Suppressor macrophage treated with lipopolysaccharide for 1 hour (primary cell): ENCODE measurements at regions not wholly inside any gene's neighbourhood (a gene's known extent, or its start where the extent isn't known, plus 50 kb on each side); places are given as distances from the start of the nearest gene placed in this dataset.

Experiments
- DNase-seq, 3 donors: peaks; one replicate each; pipeline ENCODE4 v3.0.0-alpha.2; 2020 to 2022

DNA sequence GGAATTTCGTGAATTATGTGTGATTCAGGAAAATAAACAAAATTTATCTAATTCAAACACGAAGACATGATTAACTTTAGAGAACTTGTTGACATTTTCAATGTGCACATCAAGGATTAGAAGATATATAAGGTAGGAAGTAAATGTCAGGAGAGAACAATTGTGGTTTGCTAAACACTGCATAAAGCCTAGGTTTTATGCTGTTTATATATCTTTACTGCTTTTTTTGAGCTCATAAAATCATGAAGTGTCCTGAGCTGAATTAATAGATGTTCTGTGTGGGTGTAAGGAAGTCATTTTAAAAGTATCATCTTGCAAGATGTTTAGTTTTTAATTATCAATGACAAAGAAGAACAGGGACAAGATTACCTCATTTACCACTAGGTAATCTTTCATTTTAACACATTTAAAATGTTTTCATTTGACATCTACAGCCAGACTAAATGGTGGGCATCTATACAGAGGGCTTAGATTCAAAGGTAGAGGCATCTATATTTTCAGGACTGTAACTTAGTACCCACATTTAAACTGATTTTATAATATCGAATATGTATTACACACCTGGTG is 382.8 kb downstream of the ADAMTS20 start:
- DNase-seq, result no peak

DNA sequence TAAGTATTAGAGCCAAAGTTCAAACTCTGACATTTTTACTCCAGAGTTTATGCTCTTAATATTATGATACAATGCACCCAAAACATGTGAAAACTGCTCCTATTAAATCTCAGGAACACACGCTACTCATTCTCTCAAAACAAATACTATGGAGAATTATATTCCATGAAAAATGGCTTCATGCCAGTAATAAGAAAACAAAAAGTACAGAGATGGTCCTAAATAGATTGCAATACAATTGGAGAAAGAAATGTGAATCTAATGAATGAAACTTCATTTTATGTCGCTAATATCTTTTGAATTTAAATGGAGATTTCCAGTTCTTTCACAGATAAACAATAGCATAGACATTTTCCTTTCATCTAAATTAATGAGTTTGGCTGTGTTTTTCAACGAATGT is 384.3 kb downstream of the ADAMTS20 start:
- no peak for DNase-seq

DNA sequence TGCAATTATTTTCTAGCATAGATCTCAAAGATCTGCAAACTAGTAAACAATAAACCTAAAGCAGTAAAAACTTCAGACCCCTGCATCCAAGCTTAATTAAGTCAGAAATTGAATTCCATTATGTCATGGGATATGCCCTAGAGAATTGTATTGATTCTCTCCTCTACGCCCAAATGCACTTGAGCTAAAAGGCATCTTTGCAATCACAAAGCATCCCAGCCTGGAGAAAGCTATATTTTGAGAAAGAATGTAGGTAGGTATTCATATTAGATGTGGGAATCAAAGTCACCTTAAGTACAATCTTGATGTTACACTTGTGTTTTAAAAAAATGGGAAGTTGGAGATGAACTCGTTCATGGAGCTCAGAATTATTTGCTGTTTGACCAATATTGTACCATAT is 386.7 kb downstream of the ADAMTS20 start:
- DNase-seq, result no peak

DNA sequence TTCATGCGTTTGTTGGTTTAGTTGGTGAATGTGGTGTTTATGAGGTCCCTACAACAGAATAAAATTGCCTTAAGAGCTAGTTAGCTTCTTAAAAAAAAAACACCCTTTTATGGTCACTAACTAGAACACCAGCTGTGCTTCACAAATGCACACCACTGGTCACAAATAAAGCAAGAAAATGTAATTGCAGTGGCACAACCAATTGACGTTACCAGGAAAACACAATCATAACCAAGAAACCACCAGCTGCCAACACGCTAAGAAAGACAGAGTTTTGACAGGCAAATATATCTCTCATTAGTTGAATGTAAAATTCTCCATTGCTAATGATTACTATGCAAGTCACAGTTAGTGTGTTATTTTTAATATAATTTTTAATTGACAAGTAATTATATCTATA is 389.9 kb downstream of the ADAMTS20 start:
- DNase-seq, result no peak

DNA sequence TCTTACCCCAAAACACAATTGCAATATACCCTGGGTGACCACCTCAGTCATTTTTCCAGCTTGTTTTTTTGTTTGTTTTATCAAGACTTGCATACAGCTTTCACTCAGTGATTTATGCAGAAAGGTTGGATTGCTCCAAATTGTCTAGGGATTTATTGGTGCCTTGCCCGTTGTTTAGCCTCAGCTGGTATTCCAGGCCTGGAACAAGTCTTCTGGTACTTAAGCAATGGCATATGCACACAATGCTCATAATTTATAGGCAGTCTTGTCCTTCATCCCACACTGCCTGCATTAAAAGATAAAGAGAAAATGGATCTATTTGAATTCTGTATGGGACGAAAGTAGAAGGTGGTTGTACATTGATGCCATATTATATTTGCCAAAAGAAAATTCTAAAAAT is 392.5 kb downstream of the ADAMTS20 start:
- DNase-seq, result no peak

DNA sequence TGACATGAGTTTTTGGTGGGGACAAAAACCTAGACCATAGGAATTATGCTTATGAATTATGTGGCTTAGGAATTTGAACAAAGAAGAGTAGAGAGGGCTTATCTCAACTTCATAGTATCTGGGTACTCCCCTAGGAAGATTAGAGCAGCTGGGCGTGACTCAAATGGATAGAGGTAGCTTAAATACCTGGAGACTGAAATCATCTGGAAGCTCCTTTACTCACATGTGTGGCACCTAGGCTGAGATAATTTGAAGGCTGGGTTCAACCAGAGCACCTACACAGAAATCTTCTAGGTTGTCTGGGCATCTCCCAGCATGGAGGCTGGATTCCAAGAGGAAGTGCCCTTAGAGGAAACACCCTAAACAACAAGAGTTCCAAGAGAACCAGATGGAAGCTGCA is 393.9 kb downstream of the ADAMTS20 start:
- DNase-seq, result no peak

DNA sequence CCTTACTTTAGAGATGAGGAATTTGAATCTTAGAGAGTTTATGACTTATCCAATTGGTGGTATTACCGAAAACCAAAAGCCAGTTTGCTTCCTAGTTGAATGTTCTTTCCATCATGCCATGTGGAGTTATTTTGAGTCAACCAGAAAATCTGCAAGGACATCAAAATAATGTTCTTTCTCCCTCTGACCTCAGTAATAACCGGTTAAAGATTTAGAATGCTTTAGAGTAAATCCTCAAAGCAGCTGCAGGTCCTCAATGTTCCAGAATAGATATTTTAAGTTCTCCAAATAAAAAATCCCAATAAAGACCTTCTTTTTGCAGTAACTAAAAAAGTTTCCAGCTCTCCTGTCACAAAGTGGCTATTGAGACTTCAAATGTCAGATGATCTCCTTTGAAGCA is 396.6 kb downstream of the ADAMTS20 start:
- DNase-seq, result no peak

DNA sequence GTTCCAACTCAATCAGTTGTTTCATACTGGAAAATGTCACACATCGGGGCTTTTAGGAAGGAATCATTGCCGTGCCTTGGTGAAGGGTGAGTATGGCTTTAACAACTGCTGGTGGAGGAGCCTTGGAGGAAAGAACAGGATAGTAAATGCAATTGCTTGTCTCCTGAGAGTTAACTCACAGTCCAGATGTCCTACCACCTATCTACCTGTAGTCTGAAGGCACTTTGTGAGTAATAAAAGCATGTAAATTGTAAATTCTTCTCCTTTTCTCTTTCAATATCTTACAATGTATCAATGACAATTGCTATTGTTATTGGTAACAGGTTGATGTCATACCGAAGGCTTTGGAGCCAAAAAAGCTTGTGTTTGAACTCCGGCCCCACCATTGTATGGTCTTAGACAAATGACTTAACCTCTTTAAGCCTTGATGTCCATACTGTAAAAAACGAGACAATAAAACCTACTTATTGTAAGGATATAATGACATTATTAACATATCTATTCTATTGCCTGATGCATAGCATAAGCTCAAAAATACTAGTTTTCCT is 397.4 kb downstream of the ADAMTS20 start:
- no peak for DNase-seq

DNA sequence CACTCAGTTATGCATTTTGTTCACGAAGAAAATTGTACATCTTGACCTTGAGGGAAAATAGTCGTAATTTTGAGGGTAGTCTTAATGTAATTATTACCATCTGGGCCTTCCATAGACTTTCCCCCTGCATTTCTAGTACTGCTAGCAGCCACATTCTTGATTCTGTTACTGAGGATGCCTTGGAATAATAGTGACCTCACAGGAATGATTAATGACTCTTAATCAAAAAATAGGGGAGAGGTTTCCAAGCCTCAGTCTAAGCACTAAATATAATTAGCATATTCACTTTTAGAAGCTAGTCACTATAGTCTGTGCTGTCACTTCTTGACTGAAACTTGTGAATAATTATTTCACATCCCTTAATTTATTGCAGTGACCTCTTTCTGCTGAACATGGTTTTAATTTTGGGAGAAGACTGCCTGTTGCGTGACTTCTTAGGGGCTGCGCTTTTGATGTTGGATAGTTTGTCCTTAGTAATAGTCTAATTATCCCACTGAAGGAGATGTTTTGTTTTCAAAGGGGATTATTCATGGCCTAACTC is 400.5 kb downstream of the ADAMTS20 start:
- no peak for DNase-seq

DNA sequence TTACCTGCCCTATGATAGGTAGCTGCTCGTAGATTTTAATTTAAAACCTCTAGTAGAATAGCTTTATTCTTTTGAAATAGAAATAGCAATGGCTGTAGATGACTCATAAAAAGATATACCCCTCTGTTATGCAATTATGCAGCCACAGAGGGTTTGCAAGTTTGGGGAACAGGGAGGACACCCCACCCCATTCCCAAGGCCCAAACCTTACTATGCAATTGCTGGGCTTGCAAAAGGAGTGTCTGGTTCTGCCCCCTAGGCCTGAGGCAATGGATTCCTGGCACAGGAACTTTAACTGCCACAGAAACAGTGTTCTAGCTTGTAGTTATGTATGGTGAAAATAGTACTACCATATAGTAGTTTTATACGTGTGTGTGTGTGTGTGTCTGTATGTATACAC is 403.3 kb downstream of the ADAMTS20 start:
- no peak for DNase-seq

DNA sequence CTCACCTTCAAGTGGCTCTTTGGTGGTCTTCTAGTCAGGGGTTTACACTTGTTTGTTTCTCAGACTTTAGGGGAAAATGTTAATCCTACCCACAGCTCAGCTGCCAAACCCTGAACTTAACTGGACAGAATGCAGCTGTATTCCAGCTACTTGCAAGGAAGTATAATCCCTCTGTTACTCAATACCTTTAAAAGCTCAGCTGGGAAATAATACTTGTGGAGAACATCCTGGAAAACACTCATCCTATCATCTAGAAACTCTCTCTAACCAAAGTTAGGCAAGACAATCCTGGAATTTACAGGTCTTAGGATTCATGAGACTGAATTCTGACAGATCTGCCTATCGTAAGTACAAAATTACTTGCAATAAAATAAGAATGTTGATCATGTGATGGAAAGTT is 404.1 kb downstream of the ADAMTS20 start:
- no peak for DNase-seq

DNA sequence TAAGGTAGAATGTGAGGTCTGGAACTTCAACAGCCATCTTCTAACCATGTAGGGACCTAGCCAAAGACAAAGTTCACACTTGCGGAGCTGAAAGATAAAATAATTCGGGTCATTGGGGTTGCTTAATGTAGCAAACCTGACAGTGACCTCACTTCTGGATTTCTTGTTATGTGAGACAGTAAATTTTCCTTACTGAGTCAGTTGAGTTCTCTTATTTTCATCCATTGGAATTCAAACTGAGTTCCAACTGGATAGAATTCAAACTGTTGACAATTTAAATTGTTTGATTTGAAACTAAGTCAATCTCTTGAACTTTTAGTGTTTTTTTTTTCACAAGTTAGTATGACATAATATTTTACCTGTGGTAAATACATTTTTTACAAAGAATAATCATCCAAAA is 406.5 kb downstream of the ADAMTS20 start:
- no peak for DNase-seq

DNA sequence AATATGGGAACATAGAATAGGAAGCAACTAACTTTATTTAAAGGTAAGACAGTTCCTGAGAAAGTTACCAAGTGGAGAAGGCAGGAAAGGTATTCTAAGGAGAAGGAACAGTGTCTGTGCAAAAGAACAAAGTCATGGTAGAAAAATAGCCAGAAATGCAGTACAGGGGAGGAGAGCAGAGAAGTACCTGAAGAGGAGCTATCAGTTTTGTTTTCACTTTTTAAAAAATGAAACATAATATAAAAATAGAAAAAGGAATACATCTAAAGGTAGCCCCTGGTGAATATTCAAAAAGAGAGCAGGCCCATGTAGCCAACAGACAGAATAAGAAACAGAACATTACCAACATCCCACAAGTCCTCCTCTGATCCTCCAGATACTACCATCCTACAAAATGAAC is 408.7 kb downstream of the ADAMTS20 start:
- DNase-seq, result no peak

DNA sequence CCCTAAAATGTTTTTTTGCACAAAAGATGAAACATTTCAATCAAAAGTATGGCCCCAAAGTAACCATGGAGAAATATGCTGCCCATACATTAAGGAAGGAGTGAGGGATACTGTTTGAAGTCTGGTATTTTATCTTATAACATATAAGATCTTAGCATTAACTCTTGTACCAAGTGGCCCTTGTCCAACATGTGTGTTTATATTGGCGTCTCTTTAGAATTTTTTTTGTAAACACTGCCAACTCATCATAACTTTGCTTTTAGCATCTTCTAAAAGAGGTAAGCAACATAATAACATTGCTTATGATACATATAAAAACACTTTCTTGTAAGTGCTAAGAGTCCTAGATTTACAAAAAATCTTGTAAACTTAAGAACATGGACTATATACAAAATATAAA is 419.7 kb downstream of the ADAMTS20 start:
- no peak for DNase-seq

DNA sequence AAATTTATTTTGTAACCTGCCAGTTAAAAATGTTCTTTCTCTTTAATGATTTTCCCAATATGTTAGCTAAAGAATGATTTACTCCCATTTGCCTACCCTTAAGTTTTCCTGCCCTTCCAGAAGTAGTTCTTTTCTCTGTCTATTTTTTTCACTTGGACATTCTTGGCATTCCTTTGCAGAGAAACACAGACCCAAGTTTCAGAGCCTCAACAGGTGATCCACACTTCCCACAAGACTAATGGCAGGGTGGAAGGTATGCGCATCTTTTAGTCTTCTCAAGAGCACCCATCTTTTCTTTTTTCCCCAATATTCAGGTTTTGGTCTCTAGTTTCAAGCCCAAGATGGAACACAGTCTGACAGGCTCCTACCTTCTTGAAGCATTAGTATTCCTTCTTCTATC is 420.7 kb downstream of the ADAMTS20 start:
- no peak for DNase-seq

DNA sequence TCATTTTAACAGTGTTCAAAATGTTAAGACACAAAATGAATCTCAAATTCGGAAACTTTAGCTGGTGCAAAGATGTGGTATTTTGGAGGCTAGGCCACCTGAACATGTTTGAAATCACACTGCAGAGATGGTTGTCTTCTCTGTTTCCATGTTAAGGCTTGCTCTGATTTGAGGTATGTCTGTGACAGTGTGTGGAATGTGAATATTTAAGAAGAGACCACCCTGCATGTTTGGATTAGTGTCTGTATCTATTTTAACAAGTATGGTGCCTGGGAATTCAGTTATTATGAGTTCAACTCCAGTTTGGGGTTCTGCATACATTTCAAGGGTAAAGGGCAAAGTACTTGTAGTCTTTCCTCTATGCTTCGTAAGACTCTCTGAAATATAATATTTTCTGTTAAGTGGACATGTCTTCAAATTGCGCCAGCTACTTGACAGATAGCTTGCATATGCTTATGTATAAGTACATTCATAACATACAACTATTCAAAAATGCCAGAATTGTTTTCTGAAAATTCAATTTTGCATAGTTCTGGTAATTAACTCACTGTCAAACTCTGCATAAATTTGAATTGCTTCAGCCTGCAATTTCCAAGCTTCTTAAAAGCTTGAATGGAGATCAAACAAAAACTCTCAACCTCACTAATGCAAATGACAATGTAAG is 424.0 kb downstream of the ADAMTS20 start:
- no peak for DNase-seq

DNA sequence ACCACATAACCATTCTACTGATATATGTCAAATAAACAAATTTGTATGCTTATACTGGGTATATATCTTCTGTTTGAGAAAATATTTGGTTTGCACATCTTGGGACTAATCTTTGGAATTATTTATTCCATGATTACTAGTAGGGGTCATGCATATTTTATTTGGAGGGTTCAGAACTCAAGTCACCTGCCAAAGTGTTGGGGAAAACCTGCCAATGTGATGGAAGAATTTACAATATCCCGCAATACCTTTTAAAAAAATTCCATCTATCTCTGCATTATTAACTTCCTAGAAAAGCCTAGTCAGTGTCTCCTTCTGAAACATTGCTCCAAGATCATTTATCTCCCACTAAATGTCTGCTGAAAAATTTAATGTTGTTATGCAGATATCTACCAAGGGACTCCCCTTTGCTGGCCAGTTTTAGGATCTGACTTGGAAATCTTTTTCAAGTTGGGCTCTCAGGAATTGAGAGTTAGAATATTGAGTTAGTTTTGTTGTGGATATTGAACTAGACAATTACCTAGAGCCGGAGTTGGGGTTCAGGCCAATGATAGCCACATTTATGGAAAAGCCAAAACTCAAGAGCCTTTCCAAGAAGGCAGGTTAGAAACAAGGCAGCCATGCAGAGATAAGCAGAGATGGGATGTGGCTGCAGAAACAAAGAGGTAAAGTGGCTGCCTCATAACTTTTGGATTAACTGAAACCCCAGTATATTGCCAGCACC is 425.2 kb downstream of the ADAMTS20 start:
- DNase-seq, result no peak

DNA sequence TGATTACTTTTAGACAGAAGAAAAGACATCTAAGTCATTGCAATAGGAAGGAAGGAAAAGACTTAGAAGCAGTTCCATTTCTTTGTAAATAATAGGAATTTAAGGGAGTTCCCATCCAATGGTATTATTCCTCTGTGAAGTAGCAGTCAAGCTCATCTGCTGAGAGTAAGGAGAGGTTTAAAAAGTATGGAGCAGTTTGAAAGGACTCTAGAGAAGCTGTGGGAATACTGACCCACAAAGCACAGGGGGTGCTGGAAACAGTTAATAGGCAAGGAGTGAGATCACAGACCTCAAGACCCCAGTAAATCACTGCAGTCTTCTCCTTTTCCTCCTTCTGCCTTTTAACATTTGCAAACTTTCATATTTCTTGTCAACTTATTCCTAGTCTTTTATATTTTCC is 428.5 kb downstream of the ADAMTS20 start:
- no peak for DNase-seq

DNA sequence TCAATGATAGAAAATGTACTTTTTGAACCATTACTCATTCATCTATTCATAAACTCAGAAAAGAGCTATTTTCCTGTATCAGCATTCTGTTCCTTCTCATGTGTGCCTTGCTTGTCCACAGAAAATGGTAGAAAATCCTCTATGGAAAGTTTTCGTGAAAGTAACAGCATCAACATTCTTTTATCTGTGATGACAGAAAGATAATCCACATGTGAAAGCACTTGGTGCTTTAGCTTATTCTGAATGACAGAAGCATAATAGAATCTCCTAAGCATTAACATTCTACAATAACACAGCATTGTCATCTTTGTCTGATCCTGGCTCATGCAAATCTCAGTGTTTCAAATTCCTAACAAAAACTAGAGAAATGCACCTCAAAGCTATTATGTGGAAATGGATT is 431.9 kb downstream of the ADAMTS20 start:
- DNase-seq, result no peak

DNA sequence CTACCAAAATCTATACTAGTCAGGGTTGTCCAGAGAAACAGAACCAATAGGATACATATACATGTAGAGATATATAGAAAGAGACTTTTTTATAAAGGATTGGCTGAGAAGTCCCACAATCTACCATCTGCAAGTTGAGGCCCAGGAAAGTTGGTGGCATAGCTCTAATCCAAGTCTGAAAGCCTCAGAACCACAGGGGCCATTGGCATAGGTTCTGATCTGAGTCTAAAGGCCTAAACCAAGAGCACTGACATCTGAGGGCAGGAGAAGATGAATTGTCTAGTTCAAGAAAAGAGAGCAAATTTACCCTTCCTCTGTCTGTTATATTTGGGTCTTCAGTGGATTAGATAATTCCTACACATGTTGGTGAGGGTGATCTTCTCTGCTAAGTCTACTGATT is 433.1 kb downstream of the ADAMTS20 start:
- no peak for DNase-seq

DNA sequence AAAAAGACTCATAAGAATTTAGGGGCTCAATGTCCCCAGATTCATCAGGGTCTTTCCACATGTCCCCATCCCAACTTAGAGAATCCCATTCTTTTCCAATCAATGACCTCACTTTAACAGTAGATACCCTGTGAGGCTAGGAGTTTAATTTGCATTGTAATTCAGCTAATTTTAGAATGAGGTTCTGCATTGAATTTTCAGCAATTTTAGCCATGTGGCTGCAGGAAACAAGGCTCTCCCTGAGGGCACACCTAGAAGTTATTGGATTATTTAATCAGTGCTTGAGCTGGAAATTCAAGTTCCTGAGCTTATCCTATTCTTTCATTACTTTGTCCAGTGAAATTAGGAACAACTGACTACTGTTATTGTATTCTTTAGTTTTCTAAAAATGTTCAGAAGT is 433.8 kb downstream of the ADAMTS20 start:
- DNase-seq, result no peak

DNA sequence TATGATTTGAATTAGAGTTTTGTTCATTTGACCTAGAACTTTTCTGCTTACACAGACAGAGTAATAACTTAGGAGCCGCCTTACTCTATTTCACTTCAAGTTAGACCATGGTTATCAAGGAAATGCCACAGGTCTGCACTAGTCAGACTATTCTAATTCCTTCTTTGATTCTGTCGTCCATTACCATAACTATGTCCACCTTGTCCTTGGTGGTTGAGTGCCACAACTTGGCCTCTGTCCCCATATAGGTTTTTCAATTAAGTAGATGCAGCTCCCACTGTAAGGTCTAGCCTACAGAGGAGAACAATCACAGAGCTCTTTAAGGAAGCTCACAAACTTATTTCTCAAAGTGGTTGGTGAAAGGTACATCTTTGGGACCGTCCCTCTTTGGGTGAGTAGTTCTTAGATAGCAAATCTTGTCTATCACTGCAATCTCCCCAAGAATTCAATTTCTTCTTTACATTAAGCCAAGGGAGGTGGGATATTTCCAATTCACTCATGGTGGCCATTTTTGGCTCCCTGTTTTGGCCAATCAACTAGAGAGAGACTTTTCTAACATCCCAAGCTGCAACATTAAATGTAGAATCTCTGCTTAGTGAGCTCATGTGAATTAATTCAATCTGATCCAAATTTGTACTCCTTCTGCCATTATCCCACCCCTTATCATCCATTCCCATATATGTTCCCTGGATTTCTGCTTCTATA is 434.6 kb downstream of the ADAMTS20 start:
- no peak for DNase-seq

DNA sequence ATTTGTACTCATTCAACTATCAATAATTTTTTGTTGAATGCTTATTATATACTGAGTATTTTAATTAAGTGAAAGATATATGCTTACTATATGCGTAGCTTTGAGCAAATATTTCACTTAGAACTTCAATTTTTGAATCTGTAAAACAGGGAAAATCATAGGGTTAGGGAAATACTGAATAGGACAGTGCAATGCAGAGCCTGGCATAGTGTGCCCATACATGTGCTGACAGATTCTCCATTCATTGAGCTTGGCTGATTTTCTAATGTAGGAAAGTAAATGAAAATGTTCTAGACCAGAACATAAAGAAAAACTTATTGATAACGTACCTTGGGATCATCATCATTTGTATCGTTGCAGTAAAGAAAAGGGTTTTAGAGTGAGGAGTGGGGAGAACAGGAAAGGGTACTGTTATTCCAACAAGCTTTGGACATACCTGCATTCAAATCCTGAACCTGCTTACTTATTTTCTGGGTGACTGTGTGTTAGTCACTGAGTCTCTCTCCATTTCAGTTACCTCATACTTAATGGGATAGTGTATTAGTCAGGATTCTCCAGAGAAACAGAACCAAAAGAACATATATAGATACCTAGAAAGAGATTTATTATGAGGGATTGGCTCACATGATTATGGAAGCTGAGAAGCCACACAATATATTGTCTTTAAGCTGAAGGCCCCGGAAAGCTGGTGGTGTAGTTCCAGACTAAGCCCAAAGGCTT is 436.4 kb downstream of the ADAMTS20 start:
- DNase-seq, result no peak
